ENCODE measurements at regions not wholly inside any gene's neighbourhood (a gene's known extent, or its start where the extent isn't known, plus 50 kb on each side); places are given as distances from the start of the nearest gene placed in this dataset.

GRCh38 chr2:37870829-37871228 lies 54.3 kb upstream of the RMDN2 start:
- H3K4me2 ChIP-seq (ENCODE audit: low read length): no peak overlapping the region
- H3K4me1 Mint-ChIP-seq (ENCODE audit: low read depth, unreplicated experiment): peaks cover 34% of the 10 kb centered on the region
- no peak for FAIRE-seq

DNA sequence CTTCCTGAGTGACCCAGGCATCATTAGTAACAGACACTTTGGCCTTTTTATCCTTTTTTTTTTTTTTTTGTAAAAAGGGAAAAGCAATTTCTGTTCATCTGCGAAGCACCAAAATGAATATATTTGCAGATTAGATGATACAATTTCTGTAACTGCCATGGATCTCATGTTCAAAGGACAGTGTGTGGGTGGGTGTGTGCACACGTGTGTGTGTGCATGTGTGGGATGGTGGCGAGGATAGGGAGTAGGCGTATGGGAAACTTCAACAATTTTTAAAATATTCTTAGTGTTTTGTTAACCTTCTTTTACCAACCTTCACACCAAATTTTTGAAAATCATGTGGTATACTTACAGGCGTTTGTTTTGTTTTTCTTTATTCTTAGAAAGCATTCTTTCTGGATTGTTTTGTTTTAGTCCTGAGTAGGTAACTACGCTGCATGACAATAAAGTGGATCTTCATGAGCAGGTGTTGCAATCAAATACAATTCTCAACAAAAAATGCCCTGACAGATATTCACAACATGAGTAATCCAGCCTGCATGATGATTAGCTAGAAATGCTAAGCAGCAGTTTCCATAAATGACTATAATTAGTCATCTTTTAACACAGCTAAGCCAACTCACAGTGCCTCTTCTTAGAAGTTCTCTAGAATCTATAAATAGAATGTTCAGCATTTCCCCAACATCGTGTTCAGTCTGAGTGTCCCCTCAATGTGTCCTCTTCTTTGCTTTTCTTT lies 53.5 kb upstream of the RMDN2 start:
- Histone ChIP-seq H3K79me2 (ENCODE audit: insufficient read depth, low read length) (no peaks in the 10 kb centered on the region), H3K27ac (ENCODE audit: low read depth, low read length) (peak overlapping the region; percentile 30), H3K27me3 (ENCODE audit: insufficient read depth, low read length) (no peaks in the 10 kb centered on the region), H3K4me2 (ENCODE audit: low read length) (peak overlapping the region; percentile 75), H3K4me1 (ENCODE audit: insufficient read depth, low read length) (peaks cover 21% of the 10 kb centered on the region), H3K9ac (ENCODE audit: low read length) (peak overlapping the region; percentile 43), H3K9me3 (ENCODE audit: insufficient read depth, low read depth, low read length) (no peaks in the 10 kb centered on the region), H3K4me3 (ENCODE audit: insufficient read depth, low read depth, low read length) (no peak overlapping the region), H3K36me3 (ENCODE audit: insufficient read depth, low read length) (no peaks in the 10 kb centered on the region), H4K20me1 (ENCODE audit: insufficient read depth, low read length) (no peaks in the 10 kb centered on the region), H2AFZ (ENCODE audit: low read depth, low read length) (peak overlapping the region; percentile 16)
- peak; percentile 90 for DNase-seq (ENCODE audit: low read depth)
- H3K36me3 Mint-ChIP-seq (ENCODE audit: low read depth, unreplicated experiment): no peaks in the 10 kb centered on the region
- H3K4me3 Mint-ChIP-seq (ENCODE audit: unreplicated experiment): no peak overlapping the region
- peaks cover 21% of the 10 kb centered on the region for H3K27me3 Mint-ChIP-seq (ENCODE audit: low read depth, unreplicated experiment)
- H3K4me1 Mint-ChIP-seq (ENCODE audit: low read depth, unreplicated experiment): peaks cover 36% of the 10 kb centered on the region
- no peak for TF ChIP-seq EZH2 (IDR thresholded peaks at IDR 0.05; ENCODE audit: insufficient read depth, low read length)
- TF ChIP-seq, protein P1, sequence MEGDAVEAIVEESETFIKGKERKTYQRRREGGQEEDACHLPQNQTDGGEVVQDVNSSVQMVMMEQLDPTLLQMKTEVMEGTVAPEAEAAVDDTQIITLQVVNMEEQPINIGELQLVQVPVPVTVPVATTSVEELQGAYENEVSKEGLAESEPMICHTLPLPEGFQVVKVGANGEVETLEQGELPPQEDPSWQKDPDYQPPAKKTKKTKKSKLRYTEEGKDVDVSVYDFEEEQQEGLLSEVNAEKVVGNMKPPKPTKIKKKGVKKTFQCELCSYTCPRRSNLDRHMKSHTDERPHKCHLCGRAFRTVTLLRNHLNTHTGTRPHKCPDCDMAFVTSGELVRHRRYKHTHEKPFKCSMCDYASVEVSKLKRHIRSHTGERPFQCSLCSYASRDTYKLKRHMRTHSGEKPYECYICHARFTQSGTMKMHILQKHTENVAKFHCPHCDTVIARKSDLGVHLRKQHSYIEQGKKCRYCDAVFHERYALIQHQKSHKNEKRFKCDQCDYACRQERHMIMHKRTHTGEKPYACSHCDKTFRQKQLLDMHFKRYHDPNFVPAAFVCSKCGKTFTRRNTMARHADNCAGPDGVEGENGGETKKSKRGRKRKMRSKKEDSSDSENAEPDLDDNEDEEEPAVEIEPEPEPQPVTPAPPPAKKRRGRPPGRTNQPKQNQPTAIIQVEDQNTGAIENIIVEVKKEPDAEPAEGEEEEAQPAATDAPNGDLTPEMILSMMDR (IDR thresholded peaks at IDR 0.05; ENCODE audit: insufficient read depth, low read depth, low read length): no peak
- no peaks in the 10 kb centered on the region for H3K9me3 Mint-ChIP-seq (ENCODE audit: unreplicated experiment)
- peak overlapping the region; percentile 68 for H3K27ac Mint-ChIP-seq (ENCODE audit: unreplicated experiment)
- peak; percentile 84 for FAIRE-seq

More at GRCh38 chr2:37870829-37871228, 54.3 kb upstream of the RMDN2 start:
- Mint-ChIP-seq H3K9me3 (ENCODE audit: unreplicated experiment) (no peaks in the 10 kb centered on the region), H3K27ac (ENCODE audit: unreplicated experiment) (peak overlapping the region; percentile 67), H3K4me3 (ENCODE audit: unreplicated experiment) (no peak overlapping the region), H3K27me3 (ENCODE audit: low read depth, unreplicated experiment) (peaks cover 21% of the 10 kb centered on the region), H3K36me3 (ENCODE audit: low read depth, unreplicated experiment) (no peaks in the 10 kb centered on the region)
- H3K27me3 ChIP-seq (ENCODE audit: insufficient read depth, low read length): no peaks in the 10 kb centered on the region
- no peaks in the 10 kb centered on the region for H4K20me1 ChIP-seq (ENCODE audit: insufficient read depth, low read length)
- H3K27ac ChIP-seq (ENCODE audit: low read depth, low read length): no peak overlapping the region
- no peak overlapping the region for H2AFZ ChIP-seq (ENCODE audit: low read depth, low read length)
- no peak overlapping the region for H3K4me3 ChIP-seq (ENCODE audit: insufficient read depth, low read depth, low read length)
- DNase-seq (ENCODE audit: low read depth): peak; percentile 56
- no peaks in the 10 kb centered on the region for H3K36me3 ChIP-seq (ENCODE audit: insufficient read depth, low read length)
- no peak overlapping the region for H3K9ac ChIP-seq (ENCODE audit: low read length)
- TF ChIP-seq EZH2 (IDR thresholded peaks at IDR 0.05; ENCODE audit: insufficient read depth, low read length): no peak
- TF ChIP-seq, protein P1 (IDR thresholded peaks at IDR 0.05; ENCODE audit: insufficient read depth, low read depth, low read length): no peak
- H3K79me2 ChIP-seq (ENCODE audit: insufficient read depth, low read length): no peaks in the 10 kb centered on the region
- no peaks in the 10 kb centered on the region for H3K9me3 ChIP-seq (ENCODE audit: insufficient read depth, low read depth, low read length)
- peaks cover 21% of the 10 kb centered on the region for H3K4me1 ChIP-seq (ENCODE audit: insufficient read depth, low read length)

DNA sequence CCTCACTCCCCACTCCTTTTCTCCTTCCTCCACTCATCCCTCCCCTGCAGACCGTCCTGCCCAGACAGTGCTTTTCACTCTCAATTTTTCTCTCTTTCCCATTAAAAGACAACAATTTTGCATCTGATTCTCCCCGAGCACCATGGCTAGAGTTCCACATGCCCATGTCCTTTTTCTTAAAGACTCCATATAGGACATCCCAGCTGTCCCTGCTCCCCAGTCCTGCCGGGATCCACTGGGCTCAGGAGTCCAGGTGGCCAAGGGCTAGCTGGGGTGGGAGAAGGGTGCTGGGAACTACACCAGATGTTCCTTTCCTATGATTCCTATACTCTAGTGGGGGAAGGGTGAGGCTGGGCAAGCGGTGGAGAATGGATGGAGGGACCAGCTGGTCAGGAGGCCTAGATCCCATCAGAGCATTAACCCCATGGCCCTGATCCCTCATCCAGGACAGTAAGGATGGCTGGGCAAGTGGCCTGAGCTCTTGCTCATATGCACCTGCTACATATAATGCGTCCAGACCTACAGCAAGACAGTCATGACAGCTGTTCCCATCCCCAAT lies 52.8 kb upstream of the RMDN2 start:
- Mint-ChIP-seq H3K36me3 (ENCODE audit: low read depth, unreplicated experiment) (no peaks in the 10 kb centered on the region), H3K4me1 (ENCODE audit: low read depth, unreplicated experiment) (peaks cover 36% of the 10 kb centered on the region), H3K4me3 (ENCODE audit: unreplicated experiment) (no peak overlapping the region), H3K9me3 (ENCODE audit: unreplicated experiment) (no peaks in the 10 kb centered on the region), H3K27me3 (ENCODE audit: low read depth, unreplicated experiment) (peaks cover 21% of the 10 kb centered on the region), H3K27ac (ENCODE audit: unreplicated experiment) (peak overlapping the region; percentile 68)
- Histone ChIP-seq H3K79me2 (ENCODE audit: insufficient read depth, low read length) (no peaks in the 10 kb centered on the region), H3K9me3 (ENCODE audit: insufficient read depth, low read depth, low read length) (no peaks in the 10 kb centered on the region), H3K27me3 (ENCODE audit: insufficient read depth, low read length) (no peaks in the 10 kb centered on the region), H3K4me1 (ENCODE audit: insufficient read depth, low read length) (peaks cover 21% of the 10 kb centered on the region), H3K36me3 (ENCODE audit: insufficient read depth, low read length) (no peaks in the 10 kb centered on the region), H3K9ac (ENCODE audit: low read length) (peak overlapping the region; percentile 43), H3K4me3 (ENCODE audit: insufficient read depth, low read depth, low read length) (no peak overlapping the region), H3K4me2 (ENCODE audit: low read length) (peak overlapping the region; percentile 75), H3K27ac (ENCODE audit: low read depth, low read length) (peak overlapping the region; percentile 30), H4K20me1 (ENCODE audit: insufficient read depth, low read length) (no peaks in the 10 kb centered on the region), H2AFZ (ENCODE audit: low read depth, low read length) (peak overlapping the region; percentile 16)
- FAIRE-seq (no peak), DNase-seq (ENCODE audit: low read depth) (no peak)
- TF ChIP-seq EZH2 (IDR thresholded peaks at IDR 0.05; ENCODE audit: insufficient read depth, low read length): no peak
- TF ChIP-seq, protein P1 (IDR thresholded peaks at IDR 0.05; ENCODE audit: insufficient read depth, low read depth, low read length): no peak
